Stomach (tissue), 4 donors: ENCODE measurements at regions not wholly inside any gene's neighbourhood (a gene's known extent, or its start where the extent isn't known, plus 50 kb on each side); places are given as distances from the start of the nearest gene placed in this dataset.

Experiments used
- CTCF ChIP-seq, 7 experiments: fragments of 450-650 bp in 4 of 7; fragments of 200-600 bp in 3 of 7; sonication (generic) in 3 of 7; IDR thresholded peaks; one replicate each; pipeline ENCODE4 v1.5.1; 2016 to 2019; ENCODE audit warnings: antibody characterized with exemption in 7 of 7, control low read depth in 2 of 7, mild to moderate bottlenecking in 1 of 7
- EP300 ChIP-seq: sonication (generic); formaldehyde crosslinking; IDR thresholded peaks from one replicate; pipeline ENCODE4 v1.6.1; 2017; ENCODE audit warnings: antibody characterized with exemption
- POLR2A ChIP-seq, 4 donors: fragments of 450-650 bp; IDR thresholded peaks; one replicate each; pipeline ENCODE4 v1.6.1; 2016; ENCODE audit warnings: antibody characterized with exemption in 4 of 4, control low read depth in 2 of 4, mild to moderate bottlenecking in 1 of 4, moderate library complexity in 1 of 4
- POLR2AphosphoS5 ChIP-seq, 3 donors: sonication (generic); formaldehyde crosslinking; IDR thresholded peaks; one replicate each; pipeline ENCODE4 v1.6.1; 2016; ENCODE audit warnings: antibody characterized with exemption in 3 of 3

- TF ChIP-seq CTCF (IDR thresholded peaks at IDR 0.05) (no peak), POLR2A (IDR thresholded peaks at IDR 0.05) (no peak), POLR2AphosphoS5 (IDR thresholded peaks at IDR 0.05) (no peak), EP300 (no peak)
Measured at GRCh38 chr5:5650949-5651348, 228.5 kb downstream of the ICE1 start.
